B cell (primary cell): ENCODE measurements at regions not wholly inside any gene's neighbourhood (a gene's known extent, or its start where the extent isn't known, plus 50 kb on each side); places are given as distances from the start of the nearest gene placed in this dataset.

Source experiments
- ATAC-seq: fragments of 200-7000 bp; cut with Tn5 transposase; one replicate; pipeline ENCODE4 v1.10.0; 2021; ENCODE audit warnings: low read depth, mild to moderate bottlenecking, moderate number of reproducible peaks, moderate library complexity
- CTCF ChIA-PET: fragments of 350-600 bp; sonication (Branson Sonifier 250); formaldehyde crosslinking; loops from one replicate; lab custom pipeline; 2021; ENCODE audit warnings: antibody characterized with exemption, inconsistent platforms; lab: Charles Lee
- POLR2A ChIA-PET: fragments of 350-600 bp; sonication (Branson Sonifier 250); formaldehyde crosslinking; loops from one replicate; lab custom pipeline; 2021; ENCODE audit warnings: antibody characterized with exemption; lab: Charles Lee
- DNase-seq: peaks from one replicate; pipeline ENCODE4 v3.0.0; 2013
- H2AFZ ChIP-seq: 2 replicates; pipeline ENCODE4 v1.6.1; 2012; ENCODE audit warnings: mild to moderate bottlenecking, low read depth, low read length; ENCODE audit not compliant: insufficient read depth, poor library complexity, severe bottlenecking
- H3K27ac ChIP-seq, 2 donors: 1 replicate in 1 of 2; 2 replicates in 1 of 2; pipeline ENCODE4 v1.5.1; 2012 to 2013; ENCODE audit warnings: low read length in 2 of 2, mild to moderate bottlenecking in 2 of 2, moderate library complexity in 1 of 2
- H3K27me3 ChIP-seq, 4 experiments: fragments of 200-600 bp in 1 of 4; sonication (generic) in 1 of 4; replicated peaks in 1 of 4; 1 replicate in 2 of 4; 2 replicates in 2 of 4; pipeline versions ENCODE4 v1.6.1 to v1.7.0; 2013 to 2016; ENCODE audit warnings: low read length in 3 of 4, mild to moderate bottlenecking in 2 of 4, mixed read lengths in 1 of 4, moderate library complexity in 1 of 4; ENCODE audit not compliant: insufficient read depth in 4 of 4, control insufficient read depth in 3 of 4; ENCODE audit errors: control extremely low read depth in 1 of 4
- H3K36me3 ChIP-seq, 2 experiments: replicated peaks in 1 of 2; 1 replicate in 1 of 2; 2 replicates in 1 of 2; pipeline versions ENCODE4 v1.6.1 to v1.7.1; 2013; ENCODE audit warnings: low read length in 1 of 2; ENCODE audit not compliant: insufficient read depth in 2 of 2, control insufficient read depth in 1 of 2; ENCODE audit errors: control extremely low read depth in 1 of 2, extremely low read depth in 1 of 2
- H3K4me1 ChIP-seq, 2 donors: fragments of 200-600 bp in 1 of 2; sonication (generic) in 1 of 2; 1 replicate in 1 of 2; 2 replicates in 1 of 2; pipeline versions ENCODE4 v1.5.1 to v1.6.1; 2013 to 2017; ENCODE audit warnings: low read length in 2 of 2; ENCODE audit not compliant: control insufficient read depth in 2 of 2, insufficient read depth in 2 of 2
- H3K4me2 ChIP-seq: replicated peaks from 2 replicates; pipeline ENCODE3; 2012; ENCODE audit warnings: mild to moderate bottlenecking, low read depth, low read length; ENCODE audit not compliant: poor library complexity, severe bottlenecking
- H3K4me3 ChIP-seq, 5 experiments: fragments of 200-600 bp in 1 of 5; sonication (generic) in 1 of 5; 1 replicate in 3 of 5; 2 replicates in 2 of 5; pipeline versions ENCODE4 v1.5.1 to v1.7.0; 2011 to 2016; ENCODE audit warnings: low read length in 4 of 5, mild to moderate bottlenecking in 4 of 5, low read depth in 2 of 5, control low read depth in 1 of 5, moderate library complexity in 1 of 5; ENCODE audit not compliant: insufficient read depth in 1 of 5; ENCODE audit errors: control extremely low read depth in 1 of 5, extremely low read depth in 1 of 5
- H3K79me2 ChIP-seq: fragments of 200-600 bp; sonication (generic); one replicate; pipeline ENCODE4 v1.6.0; 2016; ENCODE audit warnings: low read length; ENCODE audit not compliant: control insufficient read depth, insufficient read depth
- H3K9ac ChIP-seq: fragments of 200-600 bp; sonication (generic); 2 replicates; pipeline ENCODE4 v1.6.1; 2017; ENCODE audit warnings: mild to moderate bottlenecking, low read length, moderate library complexity
- H3K9me3 ChIP-seq, 3 donors: one replicate each; pipeline versions ENCODE4 v1.6.1 to v1.7.1; 2013; ENCODE audit warnings: low read length in 2 of 3; ENCODE audit not compliant: control insufficient read depth in 2 of 3, insufficient read depth in 1 of 3; ENCODE audit errors: control extremely low read depth in 1 of 3
- H4K20me1 ChIP-seq: 2 replicates; pipeline ENCODE4 v1.6.0; 2012; ENCODE audit warnings: mild to moderate bottlenecking, low read length; ENCODE audit not compliant: insufficient read depth, control insufficient read depth, poor library complexity, severe bottlenecking
- H3K27ac Mint-ChIP-seq: one replicate; pipeline ENCODE4 v1.8.0; 2021; ENCODE audit warnings: mixed read lengths
- H3K27me3 Mint-ChIP-seq: one replicate; pipeline ENCODE4 v1.8.0; 2021; ENCODE audit warnings: mixed read lengths
- H3K4me1 Mint-ChIP-seq: one replicate; pipeline ENCODE4 v1.8.0; 2021; ENCODE audit warnings: mixed read lengths
- H3K4me3 Mint-ChIP-seq: one replicate; pipeline ENCODE4 v1.8.0; 2021; ENCODE audit warnings: mixed read lengths
- H3K9me3 Mint-ChIP-seq: one replicate; pipeline ENCODE4 v1.8.0; 2022; ENCODE audit warnings: mixed read lengths; ENCODE audit not compliant: insufficient read depth
- EZH2 ChIP-seq: IDR thresholded peaks from 2 replicates; pipeline ENCODE4 v1.6.1; 2012; ENCODE audit warnings: borderline replicate concordance, low read depth, mild to moderate bottlenecking, moderate library complexity, low read length; ENCODE audit not compliant: insufficient read depth, poor library complexity, severe bottlenecking
- WGBS: methylation state at CpG from one replicate; pipeline ENCODE4 v1.1.5; 2013; ENCODE audit warnings: missing lambda C conversion rate; ENCODE audit not compliant: insufficient coverage; 5-methylcytosine and 5-hydroxymethylcytosine counted together
- intact Hi-C: fragments of 100-400 bp; cut with micrococcal nuclease; formaldehyde crosslinking; loops from one replicate; pipeline ENCODE4 v1.10.0; 2022
- TF ChIP-seq, protein P1 (sequence below): fragments of 200-600 bp; IDR thresholded peaks from one replicate; pipeline ENCODE4 v1.8.0; 2022; ENCODE audit warnings: antibody characterized with exemption, mild to moderate bottlenecking

DNA sequence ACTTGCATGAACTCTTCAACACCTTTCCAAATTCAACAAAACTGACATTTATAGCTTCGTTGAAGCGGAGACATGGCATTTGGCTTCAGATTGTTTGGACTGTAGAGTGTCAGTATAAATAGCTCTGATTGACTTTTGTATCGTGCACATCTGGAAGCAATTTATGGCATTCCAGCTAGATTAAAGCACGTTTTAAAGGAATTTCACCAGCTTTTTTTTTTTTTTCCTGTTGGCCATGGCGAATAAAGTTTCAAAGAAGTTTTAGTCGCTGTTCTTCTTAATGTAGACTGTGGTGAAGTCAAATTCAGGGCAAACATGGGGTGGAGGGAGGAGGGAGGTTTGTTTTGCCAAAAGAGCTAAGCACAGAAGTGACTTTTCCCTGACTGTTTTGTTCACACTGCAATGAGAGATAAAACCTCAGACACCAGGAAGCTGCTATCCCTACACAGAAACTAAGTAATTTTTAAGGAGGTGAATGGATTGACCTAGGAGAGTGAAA, 391.0 kb upstream of the RARB start:
- ATAC-seq (no peak), DNase-seq (no peak)
- Mint-ChIP-seq H3K4me1 (no peaks in the 10 kb centered on the region), H3K4me3 (no peak overlapping the region), H3K27ac (no peak overlapping the region), H3K27me3 (no peaks in the 10 kb centered on the region), H3K9me3 (no peaks in the 10 kb centered on the region)
- Histone ChIP-seq H3K4me3 (no peak overlapping the region), H3K9ac (no peak overlapping the region), H3K79me2 (no peaks in the 10 kb centered on the region), H3K4me2 (no peak overlapping the region), H3K4me1 (no peaks in the 10 kb centered on the region), H2AFZ (no peak overlapping the region), H3K9me3 (no peaks in the 10 kb centered on the region), H3K27me3 (no peaks in the 10 kb centered on the region), H3K27ac (no peak overlapping the region), H4K20me1 (no peaks in the 10 kb centered on the region), H3K36me3 (no peaks in the 10 kb centered on the region)
- TF ChIP-seq EZH2, result no peak
- ChIA-PET CTCF (interaction anchor here (1.8 kb wide), 1 partner anchor 9 kb away, joined by 5 read pairs; no protein-coding TSS in a partner anchor), POLR2A (no interaction called here)
- intact Hi-C loops, result no loop called here
- 88% methylated on average over 4 of the region's 6 CpGs for WGBS

DNA sequence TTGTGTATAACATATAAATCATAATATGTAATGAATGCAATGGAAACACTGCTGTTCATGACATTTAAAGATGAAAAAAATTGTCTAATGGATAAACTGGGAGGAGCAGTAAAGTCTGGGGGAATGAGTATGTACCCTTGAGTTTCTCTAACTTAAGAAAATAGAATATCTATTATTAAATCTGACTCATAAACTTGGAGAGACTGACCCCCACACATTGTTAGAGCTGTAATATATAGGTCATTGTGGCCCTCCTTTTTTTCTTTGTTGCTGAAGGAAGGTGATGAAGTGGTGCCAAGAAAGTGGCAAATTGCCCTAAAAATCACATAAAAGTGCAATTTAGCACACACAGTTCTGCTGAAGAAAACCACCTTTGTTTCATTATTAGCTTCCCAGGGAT, 389.8 kb upstream of the RARB start:
- no peak overlapping the region for H3K4me3 ChIP-seq
- H3K4me2 ChIP-seq, result no peak overlapping the region
- no peaks in the 10 kb centered on the region for H3K27me3 ChIP-seq
- TF ChIP-seq, protein P1, sequence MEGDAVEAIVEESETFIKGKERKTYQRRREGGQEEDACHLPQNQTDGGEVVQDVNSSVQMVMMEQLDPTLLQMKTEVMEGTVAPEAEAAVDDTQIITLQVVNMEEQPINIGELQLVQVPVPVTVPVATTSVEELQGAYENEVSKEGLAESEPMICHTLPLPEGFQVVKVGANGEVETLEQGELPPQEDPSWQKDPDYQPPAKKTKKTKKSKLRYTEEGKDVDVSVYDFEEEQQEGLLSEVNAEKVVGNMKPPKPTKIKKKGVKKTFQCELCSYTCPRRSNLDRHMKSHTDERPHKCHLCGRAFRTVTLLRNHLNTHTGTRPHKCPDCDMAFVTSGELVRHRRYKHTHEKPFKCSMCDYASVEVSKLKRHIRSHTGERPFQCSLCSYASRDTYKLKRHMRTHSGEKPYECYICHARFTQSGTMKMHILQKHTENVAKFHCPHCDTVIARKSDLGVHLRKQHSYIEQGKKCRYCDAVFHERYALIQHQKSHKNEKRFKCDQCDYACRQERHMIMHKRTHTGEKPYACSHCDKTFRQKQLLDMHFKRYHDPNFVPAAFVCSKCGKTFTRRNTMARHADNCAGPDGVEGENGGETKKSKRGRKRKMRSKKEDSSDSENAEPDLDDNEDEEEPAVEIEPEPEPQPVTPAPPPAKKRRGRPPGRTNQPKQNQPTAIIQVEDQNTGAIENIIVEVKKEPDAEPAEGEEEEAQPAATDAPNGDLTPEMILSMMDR, result no peak
- TF ChIP-seq EZH2, result no peak
- H3K27ac ChIP-seq, result no peak overlapping the region
- intact Hi-C loops, result no loop called here
- no peaks in the 10 kb centered on the region for H3K4me1 Mint-ChIP-seq
- no peak overlapping the region for H3K4me3 Mint-ChIP-seq
- H2AFZ ChIP-seq, result no peak overlapping the region
- no peaks in the 10 kb centered on the region for H3K9me3 ChIP-seq
- no peak overlapping the region for H3K27ac Mint-ChIP-seq
- ATAC-seq, result no peak
- CTCF ChIA-PET, result no interaction called here
- DNase-seq, result no peak
- H3K4me1 ChIP-seq, result no peaks in the 10 kb centered on the region
- H3K9ac ChIP-seq, result no peak overlapping the region
- no peaks in the 10 kb centered on the region for H3K9me3 Mint-ChIP-seq
- H4K20me1 ChIP-seq, result no peaks in the 10 kb centered on the region
- no peaks in the 10 kb centered on the region for H3K36me3 ChIP-seq
- H3K27me3 Mint-ChIP-seq, result no peaks in the 10 kb centered on the region
- H3K79me2 ChIP-seq, result no peaks in the 10 kb centered on the region
- POLR2A ChIA-PET, result no interaction called here
